Esophagus muscularis mucosa (tissue), 4 donors: ENCODE measurements at regions not wholly inside any gene's neighbourhood (a gene's known extent, or its start where the extent isn't known, plus 50 kb on each side); places are given as distances from the start of the nearest gene placed in this dataset.

Experiments used
- DNase-seq: peaks from one replicate; pipeline ENCODE4 v3.0.0-alpha.2; 2017; ENCODE audit errors: extremely low spot score
- H3K27ac ChIP-seq, 4 donors: fragments of 200-600 bp; sonication (generic); replicated peaks in 1 of 4; 1 replicate in 3 of 4; 2 replicates in 1 of 4; pipeline ENCODE4 v1.5.1; 2016 to 2019; ENCODE audit warnings: mild to moderate bottlenecking in 1 of 4
- H3K27me3 ChIP-seq, 4 donors: fragments of 200-600 bp; sonication (generic); one replicate each; pipeline versions ENCODE4 v1.5.1 to v1.6.0; 2016 to 2019
- H3K36me3 ChIP-seq, 4 donors: fragments of 200-600 bp; sonication (generic); one replicate each; pipeline ENCODE4 v1.5.1; 2016 to 2019
- H3K4me1 ChIP-seq, 4 donors: fragments of 200-600 bp; sonication (generic); one replicate each; pipeline ENCODE4 v1.5.1; 2016 to 2019
- H3K4me3 ChIP-seq, 4 donors: fragments of 200-600 bp; sonication (generic); 1 replicate in 2 of 4; 2 replicates in 2 of 4; pipeline ENCODE4 v1.5.1; 2016 to 2019; ENCODE audit warnings: mild to moderate bottlenecking in 4 of 4, moderate library complexity in 1 of 4
- H3K9me3 ChIP-seq, 4 donors: fragments of 200-600 bp; sonication (generic); 1 replicate in 3 of 4; 2 replicates in 1 of 4; pipeline ENCODE4 v1.5.1; 2016 to 2019
- EP300 ChIP-seq: sonication (generic); formaldehyde crosslinking; IDR thresholded peaks from one replicate; pipeline ENCODE4 v1.6.1; 2017; ENCODE audit warnings: antibody characterized with exemption
- POLR2A ChIP-seq: fragments of 450-650 bp; IDR thresholded peaks from one replicate; pipeline ENCODE4 v1.6.1; 2017; ENCODE audit warnings: antibody characterized with exemption, moderate library complexity, mild to moderate bottlenecking, low read depth
- POLR2AphosphoS5 ChIP-seq, 2 donors: sonication (generic); formaldehyde crosslinking; IDR thresholded peaks; one replicate each; pipeline ENCODE4 v1.6.1; 2017; ENCODE audit warnings: antibody characterized with exemption in 2 of 2
- WGBS: methylation state at CpG from one replicate; pipeline ENCODE4 v1.1.5; 2018; 5-methylcytosine and 5-hydroxymethylcytosine counted together
- intact Hi-C: fragments of 100-400 bp; cut with DNase I; formaldehyde crosslinking; loops from one replicate; pipeline ENCODE4 v1.15.1; 2023
- TF ChIP-seq, protein P1 (sequence below), 3 experiments: fragments of 200-600 bp in 2 of 3; fragments of 450-650 bp in 1 of 3; sonication (generic) in 2 of 3; IDR thresholded peaks; one replicate each; pipeline ENCODE4 v1.5.1; 2017 to 2019; ENCODE audit warnings: antibody characterized with exemption in 3 of 3, mild to moderate bottlenecking in 2 of 3, moderate library complexity in 1 of 3

DNA sequence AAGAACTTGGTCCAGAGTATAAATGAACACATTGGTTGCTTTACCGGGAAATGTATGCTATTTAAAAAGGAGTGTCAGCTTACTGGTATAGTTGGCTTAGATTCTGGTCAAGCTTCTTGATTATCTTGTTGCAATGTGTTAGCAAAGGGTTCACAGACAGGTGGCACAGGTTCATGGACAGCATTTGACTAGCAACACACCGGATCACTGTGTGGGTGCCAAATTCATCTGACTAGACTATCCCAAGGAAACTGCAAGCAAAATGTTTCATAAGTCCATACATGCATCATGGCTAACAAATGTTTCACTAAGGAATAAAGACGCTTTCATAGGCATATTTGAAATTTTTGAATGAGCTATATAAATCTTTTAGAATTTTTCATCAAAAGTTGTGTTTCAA is 274.1 kb downstream of the PLK2 start:
- intact Hi-C loops: no loop called here
- DNase-seq: no peak
- no peaks in the 10 kb centered on the region for H3K9me3 ChIP-seq
- WGBS: 62% methylated on average over 3 of the region's 3 CpGs
- H3K27ac ChIP-seq: no peak overlapping the region
- H3K36me3 ChIP-seq: no peaks in the 10 kb centered on the region
- no peak overlapping the region for H3K4me3 ChIP-seq
- H3K4me1 ChIP-seq: peaks cover 0 to 5% (median 0%) of the 10 kb centered on the region in 4 donors
- TF ChIP-seq EP300 (no peak), POLR2AphosphoS5 (IDR thresholded peaks at IDR 0.05) (no peak), POLR2A (no peak)
- TF ChIP-seq, protein P1, sequence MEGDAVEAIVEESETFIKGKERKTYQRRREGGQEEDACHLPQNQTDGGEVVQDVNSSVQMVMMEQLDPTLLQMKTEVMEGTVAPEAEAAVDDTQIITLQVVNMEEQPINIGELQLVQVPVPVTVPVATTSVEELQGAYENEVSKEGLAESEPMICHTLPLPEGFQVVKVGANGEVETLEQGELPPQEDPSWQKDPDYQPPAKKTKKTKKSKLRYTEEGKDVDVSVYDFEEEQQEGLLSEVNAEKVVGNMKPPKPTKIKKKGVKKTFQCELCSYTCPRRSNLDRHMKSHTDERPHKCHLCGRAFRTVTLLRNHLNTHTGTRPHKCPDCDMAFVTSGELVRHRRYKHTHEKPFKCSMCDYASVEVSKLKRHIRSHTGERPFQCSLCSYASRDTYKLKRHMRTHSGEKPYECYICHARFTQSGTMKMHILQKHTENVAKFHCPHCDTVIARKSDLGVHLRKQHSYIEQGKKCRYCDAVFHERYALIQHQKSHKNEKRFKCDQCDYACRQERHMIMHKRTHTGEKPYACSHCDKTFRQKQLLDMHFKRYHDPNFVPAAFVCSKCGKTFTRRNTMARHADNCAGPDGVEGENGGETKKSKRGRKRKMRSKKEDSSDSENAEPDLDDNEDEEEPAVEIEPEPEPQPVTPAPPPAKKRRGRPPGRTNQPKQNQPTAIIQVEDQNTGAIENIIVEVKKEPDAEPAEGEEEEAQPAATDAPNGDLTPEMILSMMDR (IDR thresholded peaks at IDR 0.05): no peak
- H3K27me3 ChIP-seq: no peaks in the 10 kb centered on the region

DNA sequence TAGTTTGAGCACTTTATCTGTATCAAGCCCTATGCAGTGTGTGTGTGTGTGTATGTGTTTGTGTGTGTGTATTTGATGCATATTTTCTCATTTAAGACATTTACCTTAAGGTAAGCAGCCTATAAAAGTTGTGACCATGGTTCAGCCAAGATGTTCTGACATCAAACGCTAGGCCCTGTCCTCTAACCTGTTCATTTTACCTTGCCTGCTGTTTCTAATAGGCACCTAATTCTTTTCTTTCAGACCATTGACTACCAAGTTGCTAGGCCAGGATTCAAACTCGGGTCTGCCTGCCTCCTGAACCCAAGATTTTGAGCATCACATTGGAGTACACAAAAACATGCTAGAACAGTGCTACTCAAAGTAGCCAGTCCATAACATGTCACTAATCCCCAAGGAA is 274.5 kb downstream of the PLK2 start:
- Histone ChIP-seq H3K27ac (no peak overlapping the region), H3K4me1 (peaks cover 0 to 5% (median 0%) of the 10 kb centered on the region in 4 donors), H3K27me3 (no peaks in the 10 kb centered on the region), H3K9me3 (no peaks in the 10 kb centered on the region), H3K4me3 (no peak overlapping the region), H3K36me3 (no peaks in the 10 kb centered on the region)
- DNase-seq: no peak
- WGBS: 93% methylated on average over 2 of the region's 2 CpGs
- intact Hi-C loops: no loop called here
- TF ChIP-seq, protein P1 (IDR thresholded peaks at IDR 0.05): no peak
- TF ChIP-seq POLR2AphosphoS5 (IDR thresholded peaks at IDR 0.05): no peak
- TF ChIP-seq POLR2A: no peak
- TF ChIP-seq EP300: no peak

DNA sequence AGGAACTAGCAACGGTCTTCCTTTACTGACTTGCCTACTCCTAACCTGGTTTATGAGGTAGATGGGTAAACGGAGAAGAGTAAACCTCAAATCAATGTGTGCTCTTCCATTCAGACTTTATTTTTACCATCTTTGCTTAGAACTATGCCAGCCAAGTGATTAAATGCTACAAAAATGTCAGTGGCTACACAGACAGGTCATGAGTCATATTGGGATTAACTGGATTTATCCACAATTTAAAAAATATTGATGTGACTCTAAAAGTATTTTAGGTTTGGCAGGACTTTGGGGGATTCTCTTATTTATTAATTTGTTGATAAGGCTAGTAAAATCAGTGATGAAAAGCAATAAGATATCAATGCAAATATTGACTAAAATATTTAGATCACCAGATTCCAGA is 275.0 kb downstream of the PLK2 start:
- Histone ChIP-seq H3K27ac (no peak overlapping the region), H3K36me3 (no peaks in the 10 kb centered on the region), H3K9me3 (no peaks in the 10 kb centered on the region), H3K27me3 (no peaks in the 10 kb centered on the region), H3K4me1 (peaks cover 0 to 5% (median 0%) of the 10 kb centered on the region in 4 donors), H3K4me3 (no peak overlapping the region)
- TF ChIP-seq POLR2A (no peak), EP300 (no peak), POLR2AphosphoS5 (IDR thresholded peaks at IDR 0.05) (no peak)
- TF ChIP-seq, protein P1 (IDR thresholded peaks at IDR 0.05): no peak
- WGBS: 87% methylated on average over 2 of the region's 2 CpGs
- intact Hi-C loops: no loop called here
- DNase-seq: no peak

DNA sequence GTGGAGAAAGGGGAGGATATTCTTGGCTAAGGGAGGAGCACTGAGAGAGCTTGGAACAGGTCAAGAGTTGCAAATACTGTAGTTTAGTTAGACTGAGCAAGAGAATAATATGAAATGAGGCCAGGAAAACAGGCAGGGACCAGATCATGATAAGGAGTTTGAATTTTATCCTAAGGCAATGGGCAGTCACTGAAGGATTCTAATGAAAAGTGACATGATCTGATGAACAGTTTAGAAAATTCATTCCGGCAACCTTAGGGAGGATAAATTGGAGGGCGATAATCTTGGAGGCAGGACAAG is 276.1 kb downstream of the PLK2 start:
- no peak for DNase-seq
- intact Hi-C loops: no loop called here
- 92% methylated on average over 2 of the region's 2 CpGs for WGBS

More for the DNA sequence above, 276.1 kb downstream of the PLK2 start:
- peaks cover 0 to 5% (median 0%) of the 10 kb centered on the region in 4 donors for H3K4me1 ChIP-seq
- H3K4me3 ChIP-seq: no peak overlapping the region
- no peaks in the 10 kb centered on the region for H3K27me3 ChIP-seq
- TF ChIP-seq POLR2AphosphoS5 (IDR thresholded peaks at IDR 0.05) (no peak), EP300 (no peak), POLR2A (no peak)
- TF ChIP-seq, protein P1 (IDR thresholded peaks at IDR 0.05): no peak
- no peaks in the 10 kb centered on the region for H3K36me3 ChIP-seq
- no peaks in the 10 kb centered on the region for H3K9me3 ChIP-seq
- no peak overlapping the region for H3K27ac ChIP-seq
